ENCODE measurements at regions not wholly inside any gene's neighbourhood (a gene's known extent, or its start where the extent isn't known, plus 50 kb on each side); places are given as distances from the start of the nearest gene placed in this dataset.

GRCh38 chr2:22885245-22885644 is 499.7 kb upstream of the KLHL29 start:
- Histone ChIP-seq H3K36me3 (ENCODE audit: control insufficient read depth, insufficient read depth, low read length) (no peaks in the 10 kb centered on the region), H3K9me3 (ENCODE audit: control insufficient read depth, insufficient read depth, low read length) (peaks cover 7% of the 10 kb centered on the region), H2AFZ (replicated peaks; ENCODE audit: low read length, poor library complexity) (no peak overlapping the region), H3K4me1 (ENCODE audit: control insufficient read depth, insufficient read depth, low read length) (no peaks in the 10 kb centered on the region), H2AK9ac (replicated peaks; ENCODE audit: low read depth, low read length, poor library complexity) (no peak overlapping the region), H3K23ac (ENCODE audit: low read depth, low read length) (no peak overlapping the region), H3K18ac (ENCODE audit: low read depth, low read length) (no peak overlapping the region), H2BK120ac (ENCODE audit: low read depth, low read length) (no peak overlapping the region), H2BK20ac (ENCODE audit: low read depth, low read length) (no peak overlapping the region), H3K9me1 (ENCODE audit: insufficient read depth, low read length) (no peaks in the 10 kb centered on the region), H4K20me1 (ENCODE audit: insufficient read depth, low read length) (no peaks in the 10 kb centered on the region), H3K9ac (ENCODE audit: low read depth, low read length) (no peak overlapping the region), H3K56ac (ENCODE audit: extremely low read depth, insufficient read depth, low read length) (no peak overlapping the region), H3K27me3 (ENCODE audit: control insufficient read depth, insufficient read depth, low read length) (no peaks in the 10 kb centered on the region), H3K4ac (ENCODE audit: low read depth, low read length) (no peak overlapping the region), H3K4me2 (ENCODE audit: low read depth, low read length) (no peak overlapping the region), H4K91ac (ENCODE audit: insufficient read depth, low read depth, low read length) (no peak overlapping the region), H3K79me1 (ENCODE audit: low read depth in 1 of 2, low read length in 2 of 2) (no peaks in the 10 kb centered on the region), H2BK15ac (ENCODE audit: low read depth, low read length) (no peak overlapping the region), H3K14ac (replicated peaks; ENCODE audit: low read depth, low read length) (no peak overlapping the region), H4K5ac (ENCODE audit: low read depth, low read length) (no peak overlapping the region), H4K8ac (ENCODE audit: low read depth in 2 of 2, low read length in 2 of 2) (no peak overlapping the region), H2BK5ac (ENCODE audit: low read depth, low read length, poor library complexity, severe bottlenecking) (no peak overlapping the region), H2AK5ac (ENCODE audit: low read depth, low read length) (no peak overlapping the region), H3K27ac (ENCODE audit: insufficient read depth, low read length) (no peak overlapping the region), H3K4me3 (ENCODE audit: insufficient read depth, low read depth, low read length) (no peak overlapping the region)
- TF ChIP-seq RFX5 (IDR thresholded peaks at IDR 0.05; ENCODE audit: low read depth, low read length) (no peak), SMC3 (IDR thresholded peaks at IDR 0.05; ENCODE audit: low read depth, low read length) (no peak), CTCF (conservative IDR thresholded peaks at IDR 0.05; ENCODE audit: low read depth, low read length) (no peak), CEBPB (IDR thresholded peaks at IDR 0.05; ENCODE audit: low read depth, low read length) (no peak), USF2 (IDR thresholded peaks at IDR 0.05; ENCODE audit: low read depth, low read length) (no peak), CHD1 (IDR thresholded peaks at IDR 0.05; ENCODE audit: low read depth, low read length) (no peak), MXI1 (IDR thresholded peaks at IDR 0.05; ENCODE audit: borderline replicate concordance, low read depth, low read length) (no peak), FOS (IDR thresholded peaks at IDR 0.05; ENCODE audit: low read depth, low read length) (no peak), RCOR1 (IDR thresholded peaks at IDR 0.05; ENCODE audit: insufficient replicate concordance, low read length) (no peak), POLR2A (IDR thresholded peaks at IDR 0.05; ENCODE audit: low read depth, low read length) (no peak), MAZ (IDR thresholded peaks at IDR 0.05; ENCODE audit: borderline replicate concordance, low read depth, low read length) (no peak), NFE2L2 (IDR thresholded peaks at IDR 0.05; ENCODE audit: low read depth, low read length) (no peak), MAFK (IDR thresholded peaks at IDR 0.05; ENCODE audit: low read depth, low read length) (no peak), BHLHE40 (IDR thresholded peaks at IDR 0.05; ENCODE audit: low read depth, low read length) (no peak), RAD21 (IDR thresholded peaks at IDR 0.05; ENCODE audit: low read length) (no peak), ELK1 (IDR thresholded peaks at IDR 0.05; ENCODE audit: borderline replicate concordance, low read depth, low read length) (no peak)
- ATAC-seq (ENCODE audit: low read depth) (no peak), DNase-seq (no peak)
- CTCF ChIA-PET = no interaction called here
- dilution Hi-C loops (cut with HindIII; ENCODE audit: low sequenced_read_pairs, unreplicated experiment) (no loop called here), in situ Hi-C loops (cut with MboI; ENCODE audit: low sequenced_read_pairs) (no loop called here), intact Hi-C loops (cut with micrococcal nuclease) (no loop called here)
- WGBS, 2 experiments (ENCODE audit: extremely low coverage in 2 of 2, insufficient read length in 1 of 2) = no CpG with 5 or more reads among the region's 1 CpG
- POLR2A ChIA-PET (ENCODE audit: unreplicated experiment) = no interaction called here
- no TSS peak for BruUV-seq (replicated peaks)

All from IMR-90 (cell line).